ENCODE measurements at regions not wholly inside any gene's neighbourhood (a gene's known extent, or its start where the extent isn't known, plus 50 kb on each side); places are given as distances from the start of the nearest gene placed in this dataset.

GRCh38 chr12:75960086-75960910 is 71.3 kb downstream of the PHLDA1 start:
- Histone ChIP-seq H3K36me3 (no peaks in the 10 kb centered on the region), H3K4me3 (no peak overlapping the region), H3K9me3 (no peaks in the 10 kb centered on the region), H3K4me1 (peaks cover 0 to 28% (median 22%) of the 10 kb centered on the region in 6 donors), H3K27me3 (replicated peaks in 1 of 7) (no peaks in the 10 kb centered on the region), H3K27ac (no peak overlapping the region)
- no peak for DNase-seq
- intact Hi-C loops (cut with DNase I; ENCODE audit: low total_unique reads), result no loop called here
- 56 to 69% (median 60%) methylated on average over 6 of the region's 6 CpGs for WGBS, 5 donors
- TF ChIP-seq POLR2AphosphoS5 (IDR thresholded peaks at IDR 0.05), result no peak
- no peak for TF ChIP-seq CTCF (IDR thresholded peaks at IDR 0.05 in 8 of 11, conservative IDR thresholded peaks at IDR 0.05 in 3 of 11)
- no peak for TF ChIP-seq POLR2A (IDR thresholded peaks at IDR 0.05)

- DNase-seq, result no peak
- Histone ChIP-seq H3K36me3 (no peaks in the 10 kb centered on the region), H3K4me1 (peaks cover 0 to 26% (median 22%) of the 10 kb centered on the region in 6 donors), H3K27me3 (replicated peaks in 1 of 7) (no peaks in the 10 kb centered on the region), H3K4me3 (no peak overlapping the region), H3K27ac (no peak overlapping the region), H3K9me3 (no peaks in the 10 kb centered on the region)
- TF ChIP-seq POLR2A (IDR thresholded peaks at IDR 0.05) (no peak), POLR2AphosphoS5 (IDR thresholded peaks at IDR 0.05) (no peak), CTCF (IDR thresholded peaks at IDR 0.05 in 8 of 11, conservative IDR thresholded peaks at IDR 0.05 in 3 of 11) (no peak)
- 31 to 55% (median 52%) methylated on average over 2 of the region's 2 CpGs for WGBS, 5 donors
- intact Hi-C loops (cut with DNase I; ENCODE audit: low total_unique reads), result no loop called here
These were observed 72.1 kb downstream of the PHLDA1 start for GRCh38 chr12:75959506-75959905.

- Histone ChIP-seq H3K4me3 (no peak overlapping the region), H3K36me3 (no peaks in the 10 kb centered on the region), H3K4me1 (peaks cover 0 to 22% (median 18%) of the 10 kb centered on the region in 6 donors), H3K27me3 (replicated peaks in 1 of 7) (no peaks in the 10 kb centered on the region), H3K27ac (no peak overlapping the region), H3K9me3 (no peaks in the 10 kb centered on the region)
- intact Hi-C loops (cut with DNase I; ENCODE audit: low total_unique reads), result no loop called here
- DNase-seq, result no peak
- no peak for TF ChIP-seq POLR2AphosphoS5 (IDR thresholded peaks at IDR 0.05)
- 71 to 80% (median 77%) methylated on average over 2 of the region's 2 CpGs for WGBS, 5 donors
These were observed 72.5 kb downstream of the PHLDA1 start for GRCh38 chr12:75959060-75959459.

- Histone ChIP-seq H3K27ac (no peak overlapping the region), H3K4me3 (no peak overlapping the region), H3K9me3 (no peaks in the 10 kb centered on the region), H3K4me1 (peaks cover 0 to 18% (median 13%) of the 10 kb centered on the region in 6 donors), H3K36me3 (no peaks in the 10 kb centered on the region), H3K27me3 (replicated peaks in 1 of 7) (no peaks in the 10 kb centered on the region)
- no peak for TF ChIP-seq POLR2AphosphoS5 (IDR thresholded peaks at IDR 0.05)
- no peak for TF ChIP-seq CTCF (IDR thresholded peaks at IDR 0.05 in 8 of 11, conservative IDR thresholded peaks at IDR 0.05 in 3 of 11)
- no peak for TF ChIP-seq POLR2A (IDR thresholded peaks at IDR 0.05)
- DNase-seq, result no peak
- 91 to 100% (median 97%) methylated on average over 3 of the region's 3 CpGs for WGBS, 5 donors
- intact Hi-C loops (cut with DNase I; ENCODE audit: low total_unique reads), result no loop called here
These were observed 76.3 kb downstream of the PHLDA1 start for GRCh38 chr12:75955251-75955650.

Data from spleen (tissue), 11 donors.